Glomerular visceral epithelial cell (primary cell): ENCODE measurements at regions not wholly inside any gene's neighbourhood (a gene's known extent, or its start where the extent isn't known, plus 50 kb on each side); places are given as distances from the start of the nearest gene placed in this dataset.
"Not testable (repeated sequence)": the region's sequence is repeated elsewhere in the genome, so short reads cannot be mapped to it uniquely, and the experiment has no call there.

Experiments
- DNase-seq: peaks from one replicate; pipeline ENCODE4 v3.0.0-alpha.2; 2016; ENCODE audit errors: extremely low spot score

DNA sequence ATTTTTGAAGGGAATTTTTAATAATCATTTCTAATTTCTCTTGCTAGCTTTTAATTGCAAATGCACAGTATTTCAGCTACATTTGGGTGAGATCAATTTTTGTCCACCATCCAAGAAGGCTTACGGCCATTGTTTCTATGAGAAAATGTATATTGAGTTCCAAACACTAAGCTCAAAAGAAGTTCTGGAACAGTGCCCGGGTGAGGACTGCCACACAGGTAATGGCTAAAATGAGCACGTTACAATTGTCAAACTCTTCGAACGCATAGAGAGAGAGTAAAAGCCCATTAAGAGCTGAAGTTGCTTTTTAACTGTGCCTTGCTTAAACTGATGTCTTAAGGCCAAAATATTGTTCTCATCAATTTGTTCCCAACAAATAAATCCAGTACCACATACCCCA, 755.0 kb downstream of the DIAPH3 start:
- DNase-seq: no peak

DNA sequence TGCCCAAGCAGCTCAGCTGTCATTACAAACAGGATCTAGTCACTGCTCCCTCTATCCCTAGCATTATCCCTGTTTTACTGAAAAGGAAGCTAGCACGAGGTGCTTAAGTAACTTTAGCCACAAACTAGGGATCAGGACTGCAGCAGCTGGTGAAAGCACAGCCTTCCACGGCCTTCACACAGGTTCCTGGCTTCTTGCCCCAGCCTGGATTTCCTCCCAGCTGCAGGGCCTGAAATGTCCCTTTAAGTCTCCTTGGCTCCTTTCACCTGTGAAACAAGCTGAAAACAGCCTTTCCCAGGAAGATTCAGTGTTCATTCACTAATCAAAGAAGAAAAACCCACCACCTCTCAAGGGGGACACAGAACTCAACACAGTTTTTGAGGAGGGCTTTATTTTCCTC, 754.5 kb downstream of the DIAPH3 start:
- DNase-seq: no peak

GRCh38 chr13:59409634-59410200, 754.0 kb downstream of the DIAPH3 start:
- no peak for DNase-seq

DNA sequence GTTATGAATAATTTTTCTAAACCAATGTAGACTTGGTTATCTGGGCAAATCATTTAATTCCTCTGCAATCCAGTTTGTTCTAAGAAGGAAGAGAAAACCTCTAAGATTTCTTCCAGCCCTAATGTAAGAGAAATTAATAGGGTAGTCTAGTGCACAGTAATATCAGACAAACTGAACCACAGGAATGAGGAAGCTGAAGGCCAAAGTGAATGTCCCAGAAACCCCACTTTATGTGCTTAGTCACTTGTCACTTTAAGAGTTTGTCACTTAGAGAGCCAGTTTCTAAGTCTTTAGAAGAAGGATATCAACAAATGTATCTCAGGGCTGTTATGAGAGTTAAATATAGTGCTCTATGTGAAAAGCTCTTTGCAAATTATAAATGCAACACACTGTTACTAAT, 750.6 kb downstream of the DIAPH3 start:
- DNase-seq: no peak

- no peak for DNase-seq
Measured at GRCh38 chr13:59414006-59414405, 749.7 kb downstream of the DIAPH3 start.

GRCh38 chr13:59415498-59415897, 748.2 kb downstream of the DIAPH3 start:
- DNase-seq: no peak

- no peak for DNase-seq
Measured at GRCh38 chr13:59416561-59416960, 747.2 kb downstream of the DIAPH3 start.

DNA sequence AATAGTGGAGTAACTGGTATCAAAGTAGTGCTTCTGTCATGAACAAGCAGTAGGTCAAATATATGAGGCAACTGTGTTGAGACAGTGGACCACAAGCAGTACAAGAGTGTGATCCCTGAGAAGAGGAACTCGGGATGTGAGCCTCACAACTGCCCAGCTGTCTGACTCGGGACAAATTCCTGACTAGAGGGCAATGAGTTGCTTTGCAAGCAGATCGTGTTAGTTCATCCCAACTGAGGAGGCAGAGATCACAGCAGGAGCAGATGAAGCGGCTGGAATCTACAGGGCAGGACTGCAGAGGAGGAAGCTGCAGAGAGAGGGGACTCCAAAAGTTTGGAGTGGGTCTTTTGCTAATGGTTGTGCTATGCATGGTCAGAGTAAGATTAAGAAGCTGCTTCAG, 741.1 kb downstream of the DIAPH3 start:
- DNase-seq: no peak

DNA sequence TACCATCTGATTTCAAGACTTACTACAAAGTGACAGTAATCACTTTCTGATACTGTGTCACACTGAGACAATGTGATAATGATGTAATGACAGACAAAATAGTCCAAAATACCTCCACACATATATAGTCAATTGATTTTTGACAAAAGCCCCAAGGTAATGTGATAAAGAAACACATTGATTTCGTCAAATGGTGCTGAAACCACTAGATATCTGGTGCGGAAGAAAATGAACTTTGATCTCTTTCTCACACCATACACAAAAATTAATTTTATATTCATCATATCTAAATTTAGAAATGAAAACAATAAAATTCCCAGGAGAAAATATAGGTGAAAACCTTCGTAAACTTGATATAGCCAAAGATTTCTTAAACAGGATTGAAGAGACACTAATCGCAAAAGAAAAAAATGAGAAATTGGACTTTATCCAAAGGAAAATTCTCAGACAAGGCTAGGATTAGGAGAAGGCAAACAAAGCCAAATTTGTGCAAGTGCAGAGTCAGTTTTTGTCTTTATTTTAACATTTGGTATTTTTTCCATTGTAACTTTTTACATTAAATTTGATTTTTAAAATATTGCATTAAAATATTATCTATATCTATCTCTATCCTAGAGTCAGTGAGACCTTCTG, 739.9 kb downstream of the DIAPH3 start:
- DNase-seq: no peak

- DNase-seq: no peak
Measured at GRCh38 chr13:59424661-59425060, 739.1 kb downstream of the DIAPH3 start.

DNA sequence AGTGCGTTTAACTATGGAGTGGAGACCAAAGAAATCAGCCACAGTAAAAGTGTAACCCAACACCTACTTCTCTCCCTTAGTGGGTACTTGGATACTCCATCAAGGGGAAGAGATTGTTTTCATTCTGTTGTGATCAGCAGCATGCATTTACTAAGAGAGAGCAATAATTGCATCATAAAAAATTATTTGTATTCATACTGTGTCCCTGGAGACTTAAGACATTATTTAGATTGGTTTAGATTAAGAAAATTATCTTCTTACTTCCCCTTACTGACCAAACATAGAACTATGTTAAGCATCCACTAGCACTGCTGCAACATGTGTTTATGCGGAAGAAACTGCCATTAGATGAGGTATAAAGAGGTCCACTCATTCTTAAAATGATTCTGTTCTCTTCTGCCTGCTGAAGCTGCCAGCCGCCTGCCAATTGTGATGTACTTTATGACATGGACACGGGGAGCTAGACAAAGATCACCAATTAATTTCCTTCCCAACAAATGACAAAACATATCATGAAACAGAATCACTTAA, 738.5 kb downstream of the DIAPH3 start:
- DNase-seq: no peak

DNA sequence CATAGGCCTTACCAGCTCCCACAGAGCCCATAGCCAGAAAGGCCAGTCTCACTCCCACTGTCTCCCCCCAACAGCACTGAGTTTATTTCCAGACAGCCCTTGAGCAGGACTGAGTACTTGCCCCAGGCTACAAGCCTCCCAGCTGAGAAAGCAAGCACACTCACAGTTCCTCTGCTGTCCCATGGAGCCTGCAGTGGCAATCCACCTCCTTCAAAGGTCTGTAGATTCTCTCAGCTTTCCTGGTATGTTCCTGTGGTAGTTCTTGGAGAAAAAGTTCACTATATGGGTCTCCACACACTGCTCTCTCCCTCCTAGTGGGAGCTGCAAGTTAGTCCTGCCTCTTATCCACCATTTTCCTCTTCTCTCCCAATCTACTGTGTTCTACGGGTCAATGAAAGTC, 728.7 kb downstream of the DIAPH3 start:
- no peak for DNase-seq

GRCh38 chr13:59437544-59438301, 726.0 kb downstream of the DIAPH3 start:
- no peak for DNase-seq

DNA sequence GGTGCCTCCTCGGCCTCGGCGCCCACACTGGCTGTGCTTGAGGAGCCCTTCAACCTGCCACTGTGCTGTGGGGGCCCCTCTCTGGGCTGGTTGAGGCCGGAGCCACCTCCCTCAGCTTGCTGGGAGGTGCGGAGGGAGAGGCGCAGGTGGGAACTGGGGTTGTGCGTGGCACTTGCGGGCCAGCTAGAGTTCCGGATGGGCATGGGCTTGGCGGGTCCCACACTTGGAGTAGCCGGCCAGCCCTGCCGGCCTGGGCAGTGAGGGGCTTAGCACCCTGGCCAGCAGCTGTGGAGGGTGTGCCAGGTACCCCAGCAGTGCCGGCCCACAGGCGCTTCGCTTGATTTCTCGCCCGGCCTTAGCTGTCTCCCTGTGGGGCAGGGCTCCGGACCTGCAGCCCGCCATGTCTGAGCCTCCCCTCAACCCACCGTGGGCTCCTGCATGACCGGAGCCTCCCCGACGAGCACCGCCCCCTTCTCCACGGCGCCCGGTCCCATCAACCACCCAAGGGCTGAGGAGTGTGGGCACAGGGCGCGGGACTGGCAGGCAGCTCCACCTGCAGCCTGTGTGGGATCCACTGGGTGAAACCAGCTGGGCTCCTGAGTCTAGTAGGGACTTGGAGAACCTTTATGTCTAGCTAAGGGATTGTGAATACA, 723.8 kb downstream of the DIAPH3 start:
- no peak for DNase-seq

- DNase-seq: not testable (repeated sequence)
Measured at GRCh38 chr13:59441068-59441467, 722.7 kb downstream of the DIAPH3 start.

DNA sequence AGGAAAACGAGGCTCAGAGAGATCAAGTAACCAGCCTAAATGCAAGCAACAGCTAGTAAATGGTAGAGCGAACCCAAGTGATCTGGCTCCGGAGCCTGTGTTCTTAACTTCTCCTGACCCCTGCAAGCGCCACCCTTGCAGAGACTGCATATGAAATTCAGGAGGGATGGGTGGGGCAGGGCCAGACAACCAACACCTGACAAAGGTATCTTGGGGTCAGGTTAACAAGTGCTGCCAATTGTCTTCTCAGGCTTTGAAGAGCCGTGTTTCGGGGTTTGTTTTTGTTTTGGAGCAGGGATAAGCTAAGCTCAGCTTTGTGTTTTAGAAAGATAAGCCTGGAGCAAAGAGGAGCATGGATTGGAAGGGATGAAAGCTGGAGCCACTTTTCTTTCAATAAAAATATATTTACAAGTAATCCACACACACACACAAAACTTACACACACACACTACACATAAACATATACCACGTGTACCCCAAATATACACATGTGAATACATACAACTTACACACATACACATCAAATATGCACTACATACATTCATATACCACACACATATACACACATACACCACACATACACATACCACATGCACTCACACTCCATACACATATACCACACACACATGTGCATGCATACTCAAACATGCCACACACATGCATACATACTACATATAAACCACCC, 722.0 kb downstream of the DIAPH3 start:
- no peak for DNase-seq

GRCh38 chr13:59442461-59442860, 721.3 kb downstream of the DIAPH3 start:
- DNase-seq: no peak

DNA sequence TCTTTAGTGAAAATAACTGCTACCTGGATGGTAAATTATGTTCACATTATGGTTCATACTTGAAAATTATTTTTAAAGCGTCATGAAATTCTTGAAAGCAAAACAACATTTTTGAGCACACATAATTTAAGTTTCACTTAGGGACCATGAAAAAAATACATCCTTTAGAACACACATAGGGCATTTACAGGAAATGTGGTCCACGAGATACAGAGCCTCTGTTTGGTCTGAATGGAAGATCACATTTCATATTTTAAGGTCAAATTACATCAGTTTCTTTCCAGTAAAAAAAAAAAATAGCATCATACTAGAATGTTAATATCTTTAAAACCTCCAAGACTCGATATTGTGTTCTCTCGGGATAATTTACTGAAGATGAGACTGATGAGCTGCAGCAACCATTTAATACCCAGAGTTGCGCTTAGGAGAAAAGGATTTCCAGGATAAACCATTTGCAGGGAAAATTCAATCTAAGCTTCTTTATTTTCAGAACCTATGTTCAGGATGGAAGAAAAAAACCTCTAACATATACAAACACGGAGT, 720.7 kb downstream of the DIAPH3 start:
- DNase-seq: no peak

GRCh38 chr13:59444210-59444857, 719.4 kb downstream of the DIAPH3 start:
- DNase-seq: no peak

- no peak for DNase-seq
Measured at GRCh38 chr13:59445812-59446211, 717.9 kb downstream of the DIAPH3 start.

GRCh38 chr13:59446391-59446790, 717.3 kb downstream of the DIAPH3 start:
- no peak for DNase-seq
